HCT116 (cell line): ENCODE measurements at regions not wholly inside any gene's neighbourhood (a gene's known extent, or its start where the extent isn't known, plus 50 kb on each side); places are given as distances from the start of the nearest gene placed in this dataset.

Source experiments
- ATAC-seq: fragments of 200-7000 bp; cut with Tn5 transposase; 2 replicates; pipeline ENCODE4 v1.9.1; 2020; ENCODE audit warnings: mild to moderate bottlenecking, moderate library complexity
- BruUV-seq: library from RNA; stranded (reverse); fragments of 400-500 nt; replicated peaks from 2 replicates; lab custom pipeline; 2021; lab: Mats Ljungman, UMichigan
- CTCF ChIA-PET: fragments of 300-600 bp; sonication (Branson Sonifier 250); formaldehyde crosslinking; loops from one replicate; lab custom pipeline; 2021; ENCODE audit warnings: antibody characterized with exemption; lab: Charles Lee
- POLR2A ChIA-PET: fragments of 300-600, 350-600 bp; sonication (Branson Sonifier 250); formaldehyde crosslinking; loops from one replicate; lab custom pipeline; 2021; ENCODE audit warnings: antibody characterized with exemption; lab: Charles Lee
- RAD21 ChIA-PET, 2 experiments: fragments of 300-600 bp; sonication (Branson Sonifier 250); formaldehyde crosslinking; loops; one replicate each; lab custom pipeline; 2023; ENCODE audit warnings: low total read pairs in 2 of 2; ENCODE audit not compliant: uncharacterized antibody in 2 of 2, unreplicated experiment in 2 of 2, low non-redundant PET in 1 of 2; lab: Charles Lee
- DNase-seq: peaks from one replicate; pipeline ENCODE4 v3.0.0-alpha.2; 2010; ENCODE audit warnings: low read depth, low spot score
- H2AFZ ChIP-seq: fragments of 200-600 bp; shearing (Covaris generic), sonication (generic); 2 replicates; pipeline ENCODE4 v1.6.1; 2017; ENCODE audit warnings: low read depth, mixed run types, mixed read lengths, antibody characterized with exemption, low read length; ENCODE audit not compliant: poor library complexity, severe bottlenecking
- H3K27ac ChIP-seq: 2 replicates; pipeline ENCODE4 v1.5.1; 2012; ENCODE audit warnings: low read depth, low read length
- H3K27me3 ChIP-seq: fragments of 200-600 bp; sonication (generic); 2 replicates; pipeline ENCODE4 v1.6.1; 2016; ENCODE audit warnings: mixed run types, low read length, mixed read lengths; ENCODE audit not compliant: insufficient read depth
- H3K36me3 ChIP-seq, 2 experiments: fragments of 200-500 bp in 1 of 2; fragments of 200-600 bp in 1 of 2; sonication (Bioruptor generic) in 1 of 2; sonication (generic) in 1 of 2; 2 replicates each; pipeline versions ENCODE4 v1.5.1 to v1.6.1; 2014 to 2016; ENCODE audit warnings: low read length in 2 of 2, inconsistent platforms in 1 of 2, mixed read lengths in 1 of 2, mixed run types in 1 of 2; ENCODE audit not compliant: insufficient read depth in 2 of 2, control insufficient read depth in 1 of 2
- H3K4me1 ChIP-seq, 2 experiments: fragments of 200-600 bp in 1 of 2; sonication (generic) in 1 of 2; 2 replicates each; pipeline versions ENCODE4 v1.5.1 to v1.6.1; 2012 to 2017; ENCODE audit warnings: low read length in 2 of 2, inconsistent platforms in 1 of 2, mild to moderate bottlenecking in 1 of 2, mixed read lengths in 1 of 2, mixed run types in 1 of 2, moderate library complexity in 1 of 2; ENCODE audit not compliant: insufficient read depth in 2 of 2, control insufficient read depth in 1 of 2
- H3K4me2 ChIP-seq: fragments of 200-600 bp; sonication (generic); 2 replicates; pipeline ENCODE4 v1.6.1; 2017; ENCODE audit warnings: mixed run types, low read length, mixed read lengths
- H3K4me3 ChIP-seq, 2 experiments: fragments of 200-600 bp in 1 of 2; sonication (generic) in 1 of 2; replicated peaks in 1 of 2; 2 replicates each; pipeline ENCODE4 v1.5.1; 2011 to 2016; ENCODE audit warnings: low read length in 2 of 2, control low read depth in 1 of 2, low read depth in 1 of 2, mild to moderate bottlenecking in 1 of 2, mixed read lengths in 1 of 2, mixed run types in 1 of 2
- H3K79me2 ChIP-seq: fragments of 200-600 bp; sonication (generic); 2 replicates; pipeline ENCODE4 v1.6.1; 2017; ENCODE audit warnings: mild to moderate bottlenecking, mixed run types, low read length, moderate library complexity, mixed read lengths; ENCODE audit not compliant: insufficient read depth
- H3K9ac ChIP-seq: fragments of 200-600 bp; sonication (generic); 2 replicates; pipeline ENCODE4 v1.6.1; 2016; ENCODE audit warnings: low read length, mixed read lengths
- H3K9me2 ChIP-seq: fragments of 200-600 bp; sonication (generic), shearing (Covaris generic); 2 replicates; pipeline ENCODE4 v1.6.1; 2017; ENCODE audit warnings: mixed run types, mild to moderate bottlenecking, moderate library complexity; ENCODE audit not compliant: insufficient read depth
- H3K9me3 ChIP-seq, 2 experiments: fragments of 200-500 bp in 1 of 2; fragments of 200-600 bp in 1 of 2; sonication (Bioruptor generic) in 1 of 2; sonication (generic) in 1 of 2; 2 replicates each; pipeline ENCODE4 v1.6.1; 2014 to 2017; ENCODE audit warnings: low read length in 2 of 2, mixed read lengths in 2 of 2, inconsistent platforms in 1 of 2, low read depth in 1 of 2, mild to moderate bottlenecking in 1 of 2, mixed run types in 1 of 2, moderate library complexity in 1 of 2; ENCODE audit not compliant: control insufficient read depth in 1 of 2, insufficient read depth in 1 of 2
- H4K20me1 ChIP-seq: fragments of 200-600 bp; sonication (generic), shearing (Covaris generic); 2 replicates; pipeline ENCODE4 v1.6.1; 2017; ENCODE audit warnings: mixed run types, mild to moderate bottlenecking, moderate library complexity; ENCODE audit not compliant: insufficient read depth
- CBX3 ChIP-seq: IDR thresholded peaks from 2 replicates; pipeline ENCODE4 v1.6.1; 2012; ENCODE audit warnings: low read depth
- CEBPB ChIP-seq: IDR thresholded peaks from 2 replicates; pipeline ENCODE4 v1.6.1; 2012; ENCODE audit warnings: low read depth
- JUND ChIP-seq: IDR thresholded peaks from 2 replicates; pipeline ENCODE4 v1.6.1; 2012
- MAX ChIP-seq: IDR thresholded peaks from 2 replicates; pipeline ENCODE4 v1.6.1; 2012
- POLR2A ChIP-seq: IDR thresholded peaks from 2 replicates; pipeline ENCODE4 v1.7.0; 2011; ENCODE audit warnings: borderline replicate concordance; ENCODE audit not compliant: insufficient read depth, insufficient read length; ENCODE audit errors: extremely low read depth
- POLR2AphosphoS5 ChIP-seq: IDR thresholded peaks from 2 replicates; pipeline ENCODE4 v1.6.1; 2011; ENCODE audit warnings: mild to moderate bottlenecking, low read depth, low read length, moderate library complexity
- RAD21 ChIP-seq: IDR thresholded peaks from 2 replicates; pipeline ENCODE4 v1.6.1; 2012; ENCODE audit warnings: low read depth, mild to moderate bottlenecking
- SP1 ChIP-seq: IDR thresholded peaks from 2 replicates; pipeline ENCODE4 v1.6.1; 2012; ENCODE audit warnings: low read depth
- SRF ChIP-seq: IDR thresholded peaks from 2 replicates; pipeline ENCODE4 v1.6.1; 2012; ENCODE audit warnings: low read depth
- YY1 ChIP-seq: IDR thresholded peaks from 2 replicates; pipeline ENCODE4 v1.6.1; 2011; ENCODE audit warnings: low read length, low read depth, moderate library complexity, mild to moderate bottlenecking; ENCODE audit not compliant: insufficient replicate concordance; ENCODE audit errors: extremely low read depth
- ZNF274 ChIP-seq: fragments of 200-500 bp; sonication (Bioruptor generic); IDR thresholded peaks from 2 replicates; pipeline ENCODE4 v1.6.1; 2014; ENCODE audit warnings: mild to moderate bottlenecking, low read depth, low read length, inconsistent platforms
- intact Hi-C: fragments of 100-400 bp; cut with micrococcal nuclease; formaldehyde crosslinking; loops from 2 replicates; pipeline ENCODE4 v1.10.0; 2022
- TF ChIP-seq, protein P1 (sequence below): IDR thresholded peaks from 2 replicates; pipeline ENCODE4 v1.6.1; 2012
- TF ChIP-seq, protein P2 (sequence below): IDR thresholded peaks from 2 replicates; pipeline ENCODE4 v1.6.1; 2011; ENCODE audit warnings: mild to moderate bottlenecking, low read length, moderate library complexity; ENCODE audit not compliant: insufficient replicate concordance; ENCODE audit errors: extremely low read depth

DNA sequence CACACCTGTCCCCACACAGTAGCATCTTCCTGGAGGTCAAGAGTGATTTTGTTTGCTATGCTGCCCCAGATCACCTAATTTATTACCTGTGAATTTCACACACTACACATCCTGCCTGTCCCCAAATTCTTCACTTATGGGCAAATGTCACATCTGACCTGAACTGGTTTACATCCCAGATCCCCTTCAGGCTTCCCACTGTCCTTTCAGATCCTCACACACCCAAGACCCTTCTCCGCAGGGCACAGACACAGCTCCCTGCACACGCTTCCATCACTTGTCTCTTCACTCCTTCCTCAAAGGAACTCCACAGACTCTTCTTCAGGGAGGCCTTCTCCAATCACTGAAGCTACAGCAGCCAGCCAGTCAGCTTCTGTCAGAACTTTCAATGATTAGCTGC lies 118.7 kb upstream of the IGLL5 start:
- ATAC-seq (no peak), DNase-seq (no peak)
- Histone ChIP-seq H3K4me3 (no peak overlapping the region), H3K4me2 (no peak overlapping the region), H3K27ac (no peak overlapping the region), H4K20me1 (no peaks in the 10 kb centered on the region), H3K27me3 (peaks cover 8% of the 10 kb centered on the region; the same call in 1 of the 2 replicates), H3K9ac (no peak overlapping the region), H3K4me1 (no peaks in the 10 kb centered on the region), H3K36me3 (no peaks in the 10 kb centered on the region), H2AFZ (no peak overlapping the region), H3K79me2 (no peaks in the 10 kb centered on the region), H3K9me3 (no peaks in the 10 kb centered on the region), H3K9me2 (no peaks in the 10 kb centered on the region)
- RAD21 ChIA-PET: no interaction called here
- no TSS peak for BruUV-seq
- TF ChIP-seq ZNF274 (no peak), RAD21 (no peak), SRF (no peak), MAX (no peak), CEBPB (no peak), JUND (no peak), YY1 (no peak), POLR2A (no peak), CBX3 (no peak), POLR2AphosphoS5 (no peak), SP1 (no peak)
- TF ChIP-seq, protein P1, sequence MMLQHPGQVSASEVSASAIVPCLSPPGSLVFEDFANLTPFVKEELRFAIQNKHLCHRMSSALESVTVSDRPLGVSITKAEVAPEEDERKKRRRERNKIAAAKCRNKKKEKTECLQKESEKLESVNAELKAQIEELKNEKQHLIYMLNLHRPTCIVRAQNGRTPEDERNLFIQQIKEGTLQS: no peak
- TF ChIP-seq, protein P2, sequence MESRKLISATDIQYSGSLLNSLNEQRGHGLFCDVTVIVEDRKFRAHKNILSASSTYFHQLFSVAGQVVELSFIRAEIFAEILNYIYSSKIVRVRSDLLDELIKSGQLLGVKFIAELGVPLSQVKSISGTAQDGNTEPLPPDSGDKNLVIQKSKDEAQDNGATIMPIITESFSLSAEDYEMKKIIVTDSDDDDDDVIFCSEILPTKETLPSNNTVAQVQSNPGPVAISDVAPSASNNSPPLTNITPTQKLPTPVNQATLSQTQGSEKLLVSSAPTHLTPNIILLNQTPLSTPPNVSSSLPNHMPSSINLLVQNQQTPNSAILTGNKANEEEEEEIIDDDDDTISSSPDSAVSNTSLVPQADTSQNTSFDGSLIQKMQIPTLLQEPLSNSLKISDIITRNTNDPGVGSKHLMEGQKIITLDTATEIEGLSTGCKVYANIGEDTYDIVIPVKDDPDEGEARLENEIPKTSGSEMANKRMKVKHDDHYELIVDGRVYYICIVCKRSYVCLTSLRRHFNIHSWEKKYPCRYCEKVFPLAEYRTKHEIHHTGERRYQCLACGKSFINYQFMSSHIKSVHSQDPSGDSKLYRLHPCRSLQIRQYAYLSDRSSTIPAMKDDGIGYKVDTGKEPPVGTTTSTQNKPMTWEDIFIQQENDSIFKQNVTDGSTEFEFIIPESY: no peak
- CTCF ChIA-PET: interaction anchor here (0.7 to 6.0 kb wide), 13 partner anchors 11 to 359 kb away, joined by 3 to 65 read pairs (median 15); no protein-coding TSS in a partner anchor
- POLR2A ChIA-PET: no interaction called here
- intact Hi-C loops: no loop called here
